Lower leg skin (tissue), 4 donors: ENCODE measurements at regions not wholly inside any gene's neighbourhood (a gene's known extent, or its start where the extent isn't known, plus 50 kb on each side); places are given as distances from the start of the nearest gene placed in this dataset.

ENCODE experiments used
- DNase-seq, 2 donors: peaks; one replicate each; pipeline ENCODE4 v3.0.0-alpha.2; 2019; ENCODE audit warnings: low spot score in 2 of 2
- H3K4me3 ChIP-seq: fragments of 200-600 bp; sonication (generic); 2 replicates; pipeline ENCODE4 v1.5.1; 2017; ENCODE audit warnings: mild to moderate bottlenecking, low read depth; ENCODE audit not compliant: poor library complexity, severe bottlenecking
- POLR2A ChIP-seq, 2 donors: fragments of 450-650 bp; IDR thresholded peaks; one replicate each; pipeline ENCODE4 v1.6.1; 2016 to 2017; ENCODE audit warnings: antibody characterized with exemption in 2 of 2, mild to moderate bottlenecking in 1 of 2, moderate library complexity in 1 of 2
- WGBS, 2 donors: methylation state at CpG; one replicate each; pipeline ENCODE4 v1.1.5; 2018; 5-methylcytosine and 5-hydroxymethylcytosine counted together
- intact Hi-C: fragments of 100-400 bp; cut with DNase I; formaldehyde crosslinking; loops from one replicate; pipeline ENCODE4 v1.15.0; 2023; ENCODE audit warnings: low total_unique reads
- TF ChIP-seq, protein P1 (sequence below), 3 donors: fragments of 450-650 bp; IDR thresholded peaks; one replicate each; pipeline ENCODE4 v1.5.1; 2016; ENCODE audit warnings: antibody characterized with exemption in 3 of 3, mild to moderate bottlenecking in 3 of 3, moderate library complexity in 2 of 3

DNA sequence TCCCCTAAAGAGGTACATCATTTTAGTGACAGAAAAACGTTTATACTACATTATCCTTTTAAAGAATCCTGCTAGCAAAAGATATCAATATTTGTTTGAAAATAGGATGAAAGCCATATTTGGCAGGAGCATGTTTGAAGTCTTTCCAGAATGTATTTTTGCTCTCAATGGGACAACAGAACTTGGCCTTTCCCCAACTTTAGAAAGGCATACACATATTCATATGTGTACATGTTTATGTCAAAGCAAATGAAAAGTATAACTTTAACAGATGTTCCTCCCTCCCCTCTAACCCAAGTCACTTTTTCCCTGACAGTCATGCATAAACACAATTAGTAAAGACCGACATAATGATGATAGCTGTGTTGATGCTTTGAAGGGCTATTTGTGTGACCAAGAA is 427.8 kb upstream of the CDH6 start:
- no peak overlapping the region for H3K4me3 ChIP-seq
- 35 to 40% methylated on average over 2 of the region's 2 CpGs for whole genome bisulfite sequencing, 2 donors
- intact Hi-C loops = no loop called here
- no peak for DNase-seq
- TF ChIP-seq, protein P1, sequence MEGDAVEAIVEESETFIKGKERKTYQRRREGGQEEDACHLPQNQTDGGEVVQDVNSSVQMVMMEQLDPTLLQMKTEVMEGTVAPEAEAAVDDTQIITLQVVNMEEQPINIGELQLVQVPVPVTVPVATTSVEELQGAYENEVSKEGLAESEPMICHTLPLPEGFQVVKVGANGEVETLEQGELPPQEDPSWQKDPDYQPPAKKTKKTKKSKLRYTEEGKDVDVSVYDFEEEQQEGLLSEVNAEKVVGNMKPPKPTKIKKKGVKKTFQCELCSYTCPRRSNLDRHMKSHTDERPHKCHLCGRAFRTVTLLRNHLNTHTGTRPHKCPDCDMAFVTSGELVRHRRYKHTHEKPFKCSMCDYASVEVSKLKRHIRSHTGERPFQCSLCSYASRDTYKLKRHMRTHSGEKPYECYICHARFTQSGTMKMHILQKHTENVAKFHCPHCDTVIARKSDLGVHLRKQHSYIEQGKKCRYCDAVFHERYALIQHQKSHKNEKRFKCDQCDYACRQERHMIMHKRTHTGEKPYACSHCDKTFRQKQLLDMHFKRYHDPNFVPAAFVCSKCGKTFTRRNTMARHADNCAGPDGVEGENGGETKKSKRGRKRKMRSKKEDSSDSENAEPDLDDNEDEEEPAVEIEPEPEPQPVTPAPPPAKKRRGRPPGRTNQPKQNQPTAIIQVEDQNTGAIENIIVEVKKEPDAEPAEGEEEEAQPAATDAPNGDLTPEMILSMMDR (IDR thresholded peaks at IDR 0.05) = no peak
- TF ChIP-seq POLR2A (IDR thresholded peaks at IDR 0.05) = no peak

DNA sequence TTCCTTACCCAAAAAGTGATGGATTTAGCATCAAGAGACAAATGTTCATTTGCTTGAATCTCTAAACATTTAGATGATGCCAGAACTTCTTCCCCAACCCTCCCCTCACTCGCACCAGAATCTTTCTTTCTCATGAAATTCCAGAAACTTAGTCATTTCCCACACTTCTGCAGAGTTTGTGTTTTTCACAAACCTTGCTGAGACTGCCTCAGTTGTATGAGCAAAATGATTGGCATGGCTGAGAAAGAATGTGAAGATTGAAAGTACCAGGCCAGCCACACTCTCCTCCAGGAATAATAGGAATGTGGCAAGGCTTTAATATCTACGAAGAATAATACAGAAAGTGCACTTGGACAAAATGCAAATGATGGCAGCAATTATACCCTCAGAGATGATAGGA is 428.3 kb upstream of the CDH6 start:
- intact Hi-C loops = no loop called here
- DNase-seq = no peak
- H3K4me3 ChIP-seq = no peak overlapping the region
- TF ChIP-seq, protein P1 (IDR thresholded peaks at IDR 0.05) = no peak
- no peak for TF ChIP-seq POLR2A (IDR thresholded peaks at IDR 0.05)
- 31 to 38% methylated on average over 2 of the region's 2 CpGs for WGBS, 2 donors

DNA sequence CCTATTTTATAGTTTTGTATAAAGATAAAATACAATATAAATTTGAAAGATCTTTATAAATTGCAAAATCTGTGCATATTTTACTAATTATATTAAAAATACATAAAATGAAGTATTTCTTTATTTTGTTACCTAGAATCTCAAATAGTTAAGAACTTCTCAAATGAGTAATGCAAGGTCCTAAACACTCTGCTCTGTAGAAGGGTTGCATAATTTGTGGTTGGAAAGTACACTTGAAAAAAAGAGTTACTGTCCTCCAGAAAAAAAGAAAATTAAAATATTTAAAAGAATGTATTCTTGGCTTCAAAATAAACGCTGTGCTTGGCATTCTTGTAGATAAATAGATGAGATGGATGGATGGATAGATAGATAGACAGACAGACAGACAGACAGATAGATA is 428.8 kb upstream of the CDH6 start:
- intact Hi-C loops = no loop called here
- WGBS, 2 donors = 46 to 53% methylated on average over 1 of the region's 1 CpG

DNA sequence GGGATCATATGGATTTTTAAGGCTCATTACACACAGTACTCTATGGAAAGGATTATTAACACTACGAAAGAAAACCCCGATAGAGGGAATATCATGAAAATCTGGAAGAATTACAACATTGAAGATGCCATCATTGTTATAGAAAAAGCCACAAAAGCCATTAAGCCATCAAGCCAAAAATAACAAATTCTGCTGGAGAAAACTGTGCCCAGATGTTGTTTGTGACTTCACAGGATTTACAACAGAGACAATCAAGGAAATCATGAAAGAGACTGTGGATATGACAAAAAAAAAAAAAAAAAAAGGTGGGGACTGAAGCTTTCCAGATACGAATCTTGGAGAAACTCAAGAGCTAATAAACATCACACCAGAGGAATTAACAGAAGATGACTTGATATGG is 433.8 kb upstream of the CDH6 start:
- H3K4me3 ChIP-seq = no peak overlapping the region
- no peak for DNase-seq
- intact Hi-C loops = no loop called here
- TF ChIP-seq POLR2A (IDR thresholded peaks at IDR 0.05) = no peak
- TF ChIP-seq, protein P1 (IDR thresholded peaks at IDR 0.05) = no peak
- WGBS, 2 donors = 72 to 80% methylated on average over 3 of the region's 3 CpGs

More for the DNA sequence above, 428.8 kb upstream of the CDH6 start:
- no peak for TF ChIP-seq POLR2A (IDR thresholded peaks at IDR 0.05)
- TF ChIP-seq, protein P1 (IDR thresholded peaks at IDR 0.05) = no peak
- no peak for DNase-seq
- no peak overlapping the region for H3K4me3 ChIP-seq

DNA sequence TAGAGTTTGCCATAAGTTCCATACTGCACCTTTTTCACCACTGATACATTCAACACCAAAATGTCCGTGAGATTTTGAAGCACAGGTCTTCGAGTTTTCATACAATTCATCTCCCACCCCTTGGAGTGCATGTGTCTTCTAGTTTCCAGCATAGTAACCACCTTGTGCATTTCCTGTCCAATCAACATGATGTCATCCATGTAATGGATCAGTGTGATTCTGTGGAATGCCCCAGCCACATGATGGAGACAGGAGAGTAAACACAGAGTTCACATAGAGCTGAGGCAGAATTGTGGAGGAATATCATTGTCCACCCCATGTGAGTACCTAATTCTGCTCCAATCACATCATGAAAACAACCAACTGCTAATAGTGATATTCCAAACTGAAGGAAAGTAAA is 441.5 kb upstream of the CDH6 start:
- WGBS, 2 donors = 82 to 83% methylated on average over 2 of the region's 2 CpGs
- TF ChIP-seq POLR2A (IDR thresholded peaks at IDR 0.05) = no peak
- TF ChIP-seq, protein P1 (IDR thresholded peaks at IDR 0.05) = no peak
- DNase-seq = no peak
- intact Hi-C loops = no loop called here
- H3K4me3 ChIP-seq = no peak overlapping the region

DNA sequence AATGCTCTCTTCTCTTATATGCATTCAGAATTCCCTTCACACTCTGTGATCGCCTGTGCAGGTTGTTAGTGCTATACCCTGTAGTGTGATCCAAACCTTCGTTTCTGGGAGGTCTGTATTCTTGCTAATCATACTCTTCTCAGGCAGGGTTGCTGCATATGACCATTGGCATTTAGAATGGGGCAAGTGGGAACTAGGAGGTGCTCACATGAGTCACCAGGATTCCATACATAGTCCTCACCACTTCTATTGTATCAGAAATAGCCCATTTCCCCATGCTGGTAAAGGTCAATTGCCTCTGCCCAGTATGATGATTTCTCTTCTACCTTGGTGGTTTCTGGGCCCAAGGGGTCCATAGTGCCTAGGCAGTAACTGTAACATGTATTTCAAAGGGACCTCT is 443.5 kb upstream of the CDH6 start:
- no peak for DNase-seq
- H3K4me3 ChIP-seq = no peak overlapping the region
- 77 to 78% methylated on average over 2 of the region's 2 CpGs for WGBS, 2 donors
- TF ChIP-seq, protein P1 (IDR thresholded peaks at IDR 0.05) = no peak
- TF ChIP-seq POLR2A (IDR thresholded peaks at IDR 0.05) = no peak
- intact Hi-C loops = no loop called here
